Activated gamma-delta T cell treated with Interleukin-2 at 50 U/mL for 16 hours (primary cell): ENCODE measurements at regions not wholly inside any gene's neighbourhood (a gene's known extent, or its start where the extent isn't known, plus 50 kb on each side); places are given as distances from the start of the nearest gene placed in this dataset.
"Not testable (repeated sequence)": the region's sequence is repeated elsewhere in the genome, so short reads cannot be mapped to it uniquely, and the experiment has no call there.

Experiments used
- DNase-seq: peaks from one replicate; pipeline ENCODE4 v3.0.0-alpha.2; 2020

- no peak for DNase-seq
Measured at GRCh38 chr2:234373481-234374149, 123.3 kb downstream of the ARL4C start.

- DNase-seq, result no peak
Measured at GRCh38 chr2:234373060-234373459, 123.8 kb downstream of the ARL4C start.

GRCh38 chr2:234372506-234372905, 124.4 kb downstream of the ARL4C start:
- DNase-seq, result no peak

- DNase-seq, result peak; percentile 46
Measured at GRCh38 chr2:234368861-234369261, 128.0 kb downstream of the ARL4C start.

GRCh38 chr2:234366891-234367290, 130.0 kb downstream of the ARL4C start:
- no peak for DNase-seq

- DNase-seq, result no peak
Measured at GRCh38 chr2:234364661-234365060, 132.2 kb downstream of the ARL4C start.

GRCh38 chr2:234363647-234364294, 133.1 kb downstream of the ARL4C start:
- no peak for DNase-seq

- DNase-seq, result no peak
Measured at GRCh38 chr2:234363011-234363487, 133.8 kb downstream of the ARL4C start.

GRCh38 chr2:234360313-234360975, 136.4 kb downstream of the ARL4C start:
- not testable (repeated sequence) for DNase-seq

GRCh38 chr2:234357666-234358065, 139.2 kb downstream of the ARL4C start:
- DNase-seq, result no peak

- no peak for DNase-seq
Measured at GRCh38 chr2:234355808-234356365, 141.0 kb downstream of the ARL4C start.

- DNase-seq, result no peak
Measured at GRCh38 chr2:234355021-234355720, 141.7 kb downstream of the ARL4C start.

- no peak for DNase-seq
Measured at GRCh38 chr2:234352270-234352669, 144.6 kb downstream of the ARL4C start.

GRCh38 chr2:234351866-234352265, 145.0 kb downstream of the ARL4C start:
- not testable (repeated sequence) for DNase-seq

GRCh38 chr2:234348081-234348480, 148.8 kb downstream of the ARL4C start:
- no peak for DNase-seq

- no peak for DNase-seq
Measured at GRCh38 chr2:234345921-234346320, 151.0 kb downstream of the ARL4C start.

GRCh38 chr2:234344012-234344411, 152.9 kb downstream of the ARL4C start:
- DNase-seq, result no peak

GRCh38 chr2:234343372-234343771, 153.5 kb downstream of the ARL4C start:
- no peak for DNase-seq

- DNase-seq, result no peak
Measured at GRCh38 chr2:234341306-234341985, 155.4 kb downstream of the ARL4C start.

- DNase-seq, result no peak
Measured at GRCh38 chr2:234339501-234339900, 157.4 kb downstream of the ARL4C start.

GRCh38 chr2:234339011-234339410, 157.9 kb downstream of the ARL4C start:
- no peak for DNase-seq

- peak; percentile 36 for DNase-seq
Measured at GRCh38 chr2:234335661-234336228, 161.1 kb downstream of the ARL4C start.
